Stimulated activated CD4-positive, alpha-beta T cell treated with anti-CD3 and anti-CD28 coated beads, Interleukin-12 subunit alpha, Interleukin-12 subunit beta, amount 100 ng/mL, for 24 hours (primary cell): ENCODE measurements at regions not wholly inside any gene's neighbourhood (a gene's known extent, or its start where the extent isn't known, plus 50 kb on each side); places are given as distances from the start of the nearest gene placed in this dataset.

Source experiments
- DNase-seq, 2 experiments: peaks; one replicate each; pipeline ENCODE4 v3.0.0-alpha.2; 2020; ENCODE audit warnings: low read depth in 2 of 2

DNA sequence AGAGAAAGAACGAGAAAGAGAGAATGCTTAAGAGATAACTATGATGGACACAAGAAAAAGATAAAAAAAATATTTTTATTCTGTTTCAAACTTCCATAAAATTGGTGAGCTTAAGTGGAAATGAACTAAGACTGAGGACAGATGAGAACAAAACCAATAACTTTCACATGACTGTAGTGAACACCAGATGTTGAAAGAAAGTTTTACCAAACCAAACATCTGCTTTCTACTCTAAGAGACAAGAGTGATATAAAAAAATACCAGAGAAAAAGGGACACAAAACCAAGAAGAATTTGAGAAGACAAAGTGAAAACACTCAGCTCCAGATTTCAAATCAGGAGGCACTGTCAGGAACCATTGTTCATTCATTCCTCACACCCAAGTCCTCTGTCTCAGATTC, 147.9 kb downstream of the IMPG2 start:
- no peak for DNase-seq

DNA sequence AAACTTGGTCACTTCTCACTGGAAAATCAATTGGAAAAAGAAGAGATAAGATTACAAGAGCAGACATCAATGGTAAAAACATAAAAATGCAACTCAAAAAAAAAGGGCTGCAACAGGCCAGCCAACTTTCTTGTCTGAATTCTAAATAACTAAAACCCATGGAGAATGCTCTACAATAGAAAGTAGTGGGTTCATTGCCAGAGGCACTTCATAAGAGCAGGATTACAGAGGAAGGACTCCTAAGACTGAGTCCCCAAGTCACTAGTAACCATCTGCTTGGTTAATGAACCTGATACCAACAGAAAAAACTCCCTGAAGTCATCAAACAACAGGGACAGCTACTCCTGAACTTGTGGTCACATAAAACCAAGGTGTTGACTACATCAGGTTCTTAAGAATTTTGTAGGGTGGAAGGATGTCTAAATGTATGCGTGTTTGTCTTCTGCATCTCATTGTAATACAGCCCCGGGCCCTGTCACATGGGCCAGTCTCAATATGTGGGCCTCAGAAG, 148.6 kb downstream of the IMPG2 start:
- DNase-seq, result no peak

DNA sequence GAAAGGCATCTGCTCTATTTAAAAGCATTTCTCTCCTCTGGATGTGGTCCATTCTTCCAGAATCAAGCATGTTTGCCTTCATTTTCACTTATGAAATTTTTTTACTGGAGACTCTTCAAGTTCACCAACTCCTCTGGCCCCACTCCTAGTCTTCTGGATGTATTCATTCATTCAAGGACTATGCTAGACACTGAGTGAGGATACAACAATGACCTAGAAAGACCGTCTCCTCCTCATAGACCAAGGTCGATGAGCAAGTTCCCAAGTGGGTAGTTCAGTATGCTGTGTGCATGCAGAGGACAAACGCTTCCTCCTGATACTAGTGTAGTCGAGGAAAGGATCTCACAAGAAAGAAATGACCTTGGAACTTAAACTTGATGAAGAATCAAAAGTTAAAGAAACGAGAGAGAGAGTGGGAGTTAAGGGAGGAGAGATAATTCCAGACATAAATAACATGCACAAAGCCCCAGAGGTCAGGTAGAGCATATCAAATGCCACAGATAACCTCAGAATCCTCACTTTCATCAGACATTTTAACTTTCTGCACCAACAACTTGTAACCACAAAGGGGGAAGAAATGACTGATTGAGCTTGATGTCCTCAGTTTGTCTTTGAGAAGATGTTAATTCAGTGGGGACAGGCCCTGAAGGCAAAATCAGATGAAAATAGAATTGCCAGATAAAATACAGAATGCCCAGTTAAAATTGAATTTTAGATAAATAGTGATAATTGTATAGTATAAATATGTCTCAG, 149.4 kb downstream of the IMPG2 start:
- no peak for DNase-seq

DNA sequence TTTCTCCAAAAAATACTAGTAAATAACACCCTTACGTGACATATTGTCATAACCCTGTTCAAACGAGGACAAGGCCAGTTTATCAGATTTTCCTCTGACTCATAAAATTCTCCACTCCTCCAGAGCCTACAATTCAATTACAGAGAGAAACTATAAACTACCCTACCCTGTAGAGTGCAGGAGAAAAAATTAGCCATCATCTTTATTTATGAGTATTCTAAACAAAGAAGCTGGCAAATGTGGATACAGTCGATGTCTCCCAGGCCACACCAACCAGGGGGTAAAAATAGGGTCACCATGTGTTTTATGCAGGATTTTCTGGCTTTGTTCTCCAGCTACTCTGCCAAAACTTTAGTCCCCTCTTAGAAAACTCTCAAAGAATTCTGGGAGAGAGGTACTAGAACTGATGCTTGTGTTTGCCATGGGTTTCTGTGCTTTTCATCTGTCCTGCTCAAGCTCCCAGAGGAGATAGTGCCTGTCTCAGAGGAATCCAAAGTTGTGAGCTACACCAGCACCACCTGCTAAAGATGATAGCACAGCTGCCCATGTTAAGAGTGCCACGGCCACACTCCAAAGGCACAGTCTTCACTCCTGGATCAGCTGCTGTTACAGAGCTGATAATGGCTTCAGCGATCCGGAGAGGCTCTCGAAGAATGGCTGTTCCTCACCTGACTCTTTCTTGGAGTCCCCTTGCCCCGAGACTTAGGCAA, 150.2 kb downstream of the IMPG2 start:
- DNase-seq, result no peak

DNA sequence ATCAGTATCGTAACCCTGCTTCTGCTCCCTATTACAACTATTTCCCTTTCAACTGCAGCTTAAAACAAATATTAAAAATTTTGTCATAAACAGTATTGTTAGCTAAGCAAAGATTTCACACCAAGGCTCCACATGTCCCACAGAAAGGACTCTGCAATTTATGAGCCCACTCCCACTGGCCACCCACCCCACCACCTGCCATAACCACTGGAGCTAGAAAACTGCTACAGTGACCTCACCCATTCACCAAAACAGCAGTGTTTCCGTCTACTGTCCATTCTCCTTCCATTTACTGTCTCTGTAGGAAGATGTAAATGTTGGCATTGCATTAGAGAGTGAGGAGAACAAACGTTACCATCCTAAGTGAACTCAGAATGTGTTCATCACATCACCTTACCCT, 150.9 kb downstream of the IMPG2 start:
- DNase-seq, result no peak

DNA sequence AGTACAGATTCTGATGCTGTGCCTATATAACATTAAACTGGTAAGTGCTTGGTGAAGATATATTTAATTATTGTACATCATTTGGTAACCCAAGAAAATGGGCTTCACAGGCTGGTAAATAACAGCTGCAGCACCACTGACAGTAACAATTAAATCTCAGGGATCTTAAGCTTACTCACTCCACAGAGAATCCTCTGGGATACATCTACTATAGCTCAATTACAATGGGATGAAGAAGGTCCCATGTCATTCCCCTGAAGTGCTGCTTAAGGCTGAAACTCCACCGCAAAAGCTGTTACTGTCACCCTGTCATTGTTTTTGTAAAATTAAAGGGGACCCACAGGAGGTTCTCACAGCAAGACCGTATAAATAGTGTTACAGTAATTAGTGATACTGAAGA, 153.0 kb downstream of the IMPG2 start:
- no peak for DNase-seq

DNA sequence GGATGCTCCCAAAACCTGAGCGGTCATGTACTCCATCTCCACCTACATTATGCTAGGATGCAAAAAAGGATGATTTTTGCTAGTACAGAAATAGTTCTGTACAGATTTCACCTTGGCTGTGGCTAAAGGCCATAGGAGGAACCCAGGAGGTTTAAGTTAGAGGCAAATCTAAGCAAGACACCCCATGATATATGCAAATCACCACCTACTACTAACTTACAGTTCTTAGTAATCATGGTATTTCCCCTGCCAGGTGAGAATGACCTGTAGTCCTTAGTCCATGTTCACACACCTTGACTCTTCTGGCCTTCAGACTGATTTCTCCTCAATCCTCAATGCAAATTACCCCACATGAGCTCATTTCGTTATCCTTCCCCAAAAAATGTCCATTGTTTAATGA, 154.2 kb downstream of the IMPG2 start:
- no peak for DNase-seq

DNA sequence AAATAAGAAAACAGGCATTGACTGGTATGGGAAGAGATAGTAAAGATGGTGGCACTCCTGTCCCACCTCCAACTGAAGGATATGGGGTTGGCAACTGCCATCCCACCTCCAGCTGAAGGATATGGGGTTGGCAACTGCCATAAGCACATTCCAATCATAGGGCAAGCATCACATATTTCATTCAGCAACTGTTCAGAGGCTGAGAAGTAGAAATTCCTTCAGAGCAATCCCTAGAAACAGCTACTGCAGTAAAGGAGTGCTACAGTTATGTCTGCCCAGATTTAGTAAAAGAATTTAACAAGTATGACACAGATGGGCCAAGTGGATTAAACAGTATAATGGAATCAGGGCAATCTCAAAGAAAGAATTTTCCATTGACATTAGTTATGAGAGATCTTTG, 156.8 kb downstream of the IMPG2 start:
- no peak for DNase-seq

DNA sequence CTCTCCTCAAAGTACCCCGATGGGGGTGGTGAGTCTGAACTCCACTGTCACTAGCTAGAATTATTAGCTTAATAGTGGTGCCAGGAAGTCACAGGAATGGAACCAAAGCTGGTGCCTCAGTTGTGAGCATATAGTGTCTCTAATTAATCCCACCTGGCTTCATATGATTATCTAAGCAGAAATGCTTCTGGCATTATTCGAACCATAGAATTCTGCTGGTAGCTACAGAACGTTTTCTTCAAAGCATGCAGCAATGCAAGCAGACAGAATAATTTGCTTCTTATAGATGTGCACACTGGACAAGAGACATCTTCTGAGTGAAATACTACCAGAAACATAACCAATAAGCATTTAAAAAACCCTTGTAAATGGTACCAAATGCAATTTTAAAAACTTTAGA, 160.9 kb downstream of the IMPG2 start:
- no peak for DNase-seq

DNA sequence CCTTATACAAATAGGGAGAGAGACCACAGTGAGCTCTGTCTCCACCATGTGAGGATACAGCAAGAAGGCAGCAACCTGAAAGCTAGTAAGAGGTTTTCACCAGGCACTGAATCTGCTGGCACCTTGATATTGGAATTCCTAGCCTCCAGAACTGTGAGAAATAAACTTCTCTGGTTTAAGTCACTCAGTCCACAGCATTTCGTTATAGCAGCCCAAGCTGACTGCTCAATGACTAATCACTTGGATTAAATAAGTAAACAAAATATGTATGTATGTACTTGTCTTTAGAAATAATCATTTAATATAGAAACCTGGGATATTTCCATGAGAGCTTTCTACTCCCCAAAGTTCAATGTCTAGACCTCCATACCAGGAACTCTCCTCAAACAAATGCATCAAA, 162.0 kb downstream of the IMPG2 start:
- DNase-seq, result no peak

DNA sequence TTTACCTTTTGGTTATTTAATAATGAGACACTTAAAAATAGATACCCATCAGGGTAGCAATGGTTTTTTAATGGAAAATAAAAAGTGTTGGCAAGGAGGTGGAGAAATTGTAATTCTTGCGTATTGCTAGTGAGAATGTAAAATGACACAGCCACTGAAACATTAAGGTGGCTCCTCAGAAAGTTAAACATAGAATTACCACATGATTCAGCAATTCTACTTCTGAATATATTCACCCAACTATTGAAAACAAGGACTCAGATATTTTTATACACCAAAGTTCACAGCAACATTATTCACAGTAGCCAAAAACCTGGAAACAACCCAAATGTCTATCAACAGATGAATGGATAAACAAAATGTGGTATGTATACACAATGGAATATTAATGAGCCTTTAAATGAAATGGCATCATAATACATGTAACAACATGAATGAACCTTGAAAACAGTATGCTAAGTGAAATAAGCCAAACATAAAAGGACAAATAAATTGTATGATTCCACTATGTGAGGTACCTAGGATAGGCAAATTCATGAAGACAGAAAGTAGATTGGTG, 163.5 kb downstream of the IMPG2 start:
- no peak for DNase-seq

DNA sequence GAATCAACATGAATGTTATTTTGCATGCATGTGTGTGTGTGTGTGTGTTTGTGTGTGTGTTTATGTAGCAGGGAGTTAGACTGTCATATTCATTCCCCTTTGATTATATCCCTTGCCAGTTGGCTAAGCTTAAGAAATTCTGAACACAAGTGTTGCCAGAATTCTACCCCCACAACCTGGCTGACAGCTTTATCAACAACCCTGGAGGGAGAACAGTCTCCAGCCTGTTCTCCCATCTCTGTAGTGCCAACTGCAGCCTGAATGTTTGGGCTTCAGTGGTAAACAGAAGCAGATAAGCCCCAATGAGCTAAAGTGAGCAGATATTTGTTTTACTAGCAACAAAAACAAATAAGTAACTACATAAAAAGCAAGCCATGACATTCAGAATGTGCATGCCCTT, 162.6 kb upstream of the ABI3BP start:
- no peak for DNase-seq

DNA sequence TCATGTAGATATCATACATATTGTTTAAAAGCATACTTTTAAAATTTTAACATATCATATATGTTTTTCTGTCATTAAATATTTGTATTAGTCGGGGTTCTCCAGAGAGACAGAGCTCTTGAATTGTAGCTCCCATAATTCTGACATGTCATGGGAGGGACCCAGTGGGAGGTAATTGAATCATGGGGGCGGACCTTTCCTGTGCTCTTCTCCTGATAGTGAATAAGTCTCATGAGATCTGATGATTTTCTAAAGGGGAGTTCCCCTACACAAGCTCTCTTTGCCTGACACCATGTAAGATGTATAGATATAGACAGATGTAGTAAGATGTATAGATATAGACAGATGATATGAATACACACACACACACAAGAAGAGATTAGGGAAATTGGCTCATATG, 161.2 kb upstream of the ABI3BP start:
- no peak for DNase-seq

DNA sequence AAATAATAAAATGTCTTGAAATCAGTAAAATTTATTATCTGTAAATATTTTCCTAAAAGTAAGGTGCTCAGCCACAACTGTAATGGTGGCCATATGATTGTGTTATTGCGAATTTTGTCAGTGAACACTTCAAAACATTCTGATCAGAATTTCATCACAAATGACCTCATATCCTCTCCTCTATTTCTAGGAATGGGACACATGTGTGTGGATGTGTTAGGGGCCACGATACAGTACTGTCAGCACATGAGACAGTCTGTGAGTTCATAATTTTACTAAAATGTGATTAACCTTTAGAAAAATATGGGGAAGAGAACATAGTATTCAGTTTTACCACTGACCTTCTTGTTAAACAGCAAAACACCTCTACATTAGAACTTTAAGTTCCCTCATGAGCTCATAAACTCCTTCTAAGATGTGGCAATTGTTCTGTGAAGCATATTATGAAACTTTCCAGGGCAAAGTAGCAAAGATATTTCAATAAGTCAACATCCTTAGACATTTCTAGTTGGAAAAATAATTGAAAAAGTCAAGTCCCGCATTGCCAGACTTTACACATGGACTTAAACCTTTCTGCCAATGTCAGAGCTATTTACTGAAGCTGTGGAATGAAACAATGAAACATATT, 158.2 kb upstream of the ABI3BP start:
- DNase-seq, result no peak

DNA sequence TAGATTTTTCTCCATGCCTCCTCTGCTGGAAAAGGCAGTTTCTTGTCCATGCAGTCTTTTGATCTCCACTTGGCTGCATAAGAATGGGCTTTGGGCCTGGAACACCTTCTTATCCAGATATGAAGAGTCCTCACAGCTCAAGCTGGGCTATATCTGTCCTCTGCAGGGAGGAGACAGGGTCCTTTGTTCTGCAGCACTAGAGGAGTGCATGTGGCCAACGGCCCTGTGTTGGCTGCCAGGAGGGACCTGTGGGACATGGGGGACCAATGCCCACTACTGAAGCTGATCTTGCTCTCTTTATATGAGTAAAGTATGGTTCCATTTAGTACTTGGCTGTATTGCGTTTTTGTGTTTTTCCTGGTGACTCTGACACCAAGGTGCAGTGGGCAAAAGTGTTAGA, 157.3 kb upstream of the ABI3BP start:
- DNase-seq, result no peak

DNA sequence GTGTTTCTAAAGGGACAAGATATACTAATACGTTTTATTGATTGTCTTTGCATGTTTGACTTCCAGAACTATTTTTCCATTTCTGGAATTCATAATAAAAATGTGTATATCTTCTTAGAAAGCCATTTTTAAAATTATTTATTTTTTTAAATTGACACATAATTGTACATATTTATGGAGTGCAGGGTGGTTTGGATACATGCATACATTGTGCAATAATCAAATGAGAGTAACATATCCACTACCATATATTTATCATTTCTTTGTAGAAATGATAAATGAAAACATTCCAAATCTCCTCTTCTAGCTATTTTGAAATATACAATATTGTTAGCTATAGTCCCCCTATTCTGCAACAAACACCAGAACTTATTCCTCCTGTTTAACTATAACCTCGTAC, 156.5 kb upstream of the ABI3BP start:
- no peak for DNase-seq

DNA sequence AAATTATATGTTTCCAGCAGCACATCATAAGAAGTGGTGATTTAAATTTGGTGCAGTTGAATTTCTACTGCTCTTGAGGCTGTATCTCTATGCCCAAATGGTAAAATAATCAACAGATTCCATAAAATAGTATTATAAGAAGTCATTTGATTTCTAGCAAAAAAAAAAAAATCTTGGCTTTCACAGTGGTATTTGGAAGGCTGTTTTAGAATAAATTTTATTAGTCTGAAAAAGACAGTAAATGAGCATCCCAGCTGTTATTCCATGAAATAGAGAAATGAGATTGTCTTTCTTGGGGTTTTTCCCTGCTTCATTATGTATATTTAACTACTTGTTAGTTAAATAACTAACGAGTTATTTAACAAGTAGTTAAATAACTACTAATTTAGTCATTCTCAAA, 156.0 kb upstream of the ABI3BP start:
- no peak for DNase-seq

DNA sequence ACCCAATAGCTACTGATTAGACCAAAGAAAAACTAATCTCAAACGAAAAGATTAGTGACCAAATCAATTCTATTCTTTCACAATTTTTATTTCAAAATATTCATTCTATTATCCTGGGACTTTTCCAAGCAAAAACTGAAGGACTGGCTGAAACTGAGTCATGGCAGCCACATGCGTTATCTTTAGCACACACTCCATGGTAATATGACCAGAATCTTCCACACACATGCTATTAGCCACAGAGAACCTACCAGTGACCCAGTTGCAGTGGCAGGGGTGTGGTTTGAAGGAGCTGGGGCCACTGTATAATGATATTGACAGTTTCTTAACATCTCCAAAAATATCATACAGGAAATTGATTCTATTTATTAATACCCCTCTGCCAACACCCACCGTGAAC, 154.8 kb upstream of the ABI3BP start:
- no peak for DNase-seq

DNA sequence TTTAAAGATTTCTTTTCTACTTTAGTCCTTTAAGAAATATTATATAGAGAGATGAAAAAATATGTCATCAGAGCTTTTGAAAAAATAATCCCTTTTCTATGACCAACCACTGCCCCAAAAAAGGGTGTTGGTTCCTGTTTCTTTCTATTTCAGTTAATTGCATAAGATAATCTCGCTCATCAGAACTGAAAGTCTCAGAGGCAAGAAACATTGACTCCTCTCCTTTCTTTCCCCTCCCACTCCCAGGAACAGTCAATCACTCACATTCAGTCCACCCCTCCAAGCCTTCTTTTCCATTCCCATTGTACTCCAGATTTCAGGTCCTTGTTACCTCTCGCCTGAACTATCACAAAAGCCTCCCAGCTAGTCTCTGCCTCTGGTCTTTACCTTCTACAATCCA, 153.7 kb upstream of the ABI3BP start:
- no peak for DNase-seq

DNA sequence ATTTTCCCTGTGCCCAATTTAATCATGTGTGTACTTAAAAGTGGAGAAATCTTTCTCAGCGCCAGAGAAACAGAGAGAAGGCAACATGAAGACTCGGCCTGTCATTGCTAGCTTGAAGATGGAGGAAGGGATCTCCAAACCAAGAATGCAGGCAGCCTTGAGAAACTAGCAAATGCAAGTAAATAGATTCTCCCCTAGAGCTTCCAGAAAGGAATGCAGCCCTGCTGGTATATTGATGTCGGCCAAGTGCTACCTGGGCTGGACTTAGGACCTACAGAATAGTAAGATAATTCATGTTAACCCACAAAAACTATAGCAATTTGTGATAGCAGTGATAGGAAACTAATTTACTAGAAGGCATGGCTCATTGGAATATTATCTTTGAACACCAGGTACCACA, 150.9 kb upstream of the ABI3BP start:
- DNase-seq, result no peak

DNA sequence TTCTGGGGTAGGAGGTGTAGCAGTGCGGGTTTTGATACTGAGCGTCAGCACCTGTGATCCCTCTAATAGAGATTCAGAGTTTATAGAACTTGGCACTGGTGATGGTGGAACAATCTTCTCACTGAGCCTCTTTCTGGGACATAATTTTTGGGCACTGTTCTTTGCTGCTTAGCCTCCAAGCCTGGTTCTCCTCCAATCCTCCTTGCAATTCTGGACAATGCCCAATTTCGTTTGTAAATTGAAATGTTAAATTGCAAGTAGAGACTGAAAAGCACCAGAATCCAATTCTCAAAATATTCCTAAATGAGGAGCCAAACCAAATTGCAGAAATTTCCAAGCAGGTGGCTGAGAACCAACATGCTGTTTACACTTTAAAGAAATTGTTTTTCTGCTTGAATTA, 149.8 kb upstream of the ABI3BP start:
- DNase-seq, result no peak

DNA sequence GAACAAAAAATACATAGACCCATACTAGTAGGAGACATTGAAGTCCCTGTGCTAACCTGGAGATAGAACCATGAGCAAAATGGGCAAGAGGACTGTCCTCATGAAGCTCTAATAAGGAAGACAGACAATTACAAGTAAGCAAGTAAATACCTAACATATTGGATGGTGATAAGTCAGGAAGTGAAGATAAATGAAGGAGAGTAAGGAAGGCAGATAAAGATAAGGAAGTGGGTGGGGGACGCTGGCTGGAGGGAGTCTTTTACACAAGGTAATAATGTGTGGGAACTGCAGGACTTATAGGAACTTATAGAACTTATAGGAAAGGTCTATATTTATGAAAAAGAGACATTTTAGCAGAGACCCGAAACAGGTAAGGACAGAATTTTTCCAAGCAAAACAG, 148.9 kb upstream of the ABI3BP start:
- no peak for DNase-seq

DNA sequence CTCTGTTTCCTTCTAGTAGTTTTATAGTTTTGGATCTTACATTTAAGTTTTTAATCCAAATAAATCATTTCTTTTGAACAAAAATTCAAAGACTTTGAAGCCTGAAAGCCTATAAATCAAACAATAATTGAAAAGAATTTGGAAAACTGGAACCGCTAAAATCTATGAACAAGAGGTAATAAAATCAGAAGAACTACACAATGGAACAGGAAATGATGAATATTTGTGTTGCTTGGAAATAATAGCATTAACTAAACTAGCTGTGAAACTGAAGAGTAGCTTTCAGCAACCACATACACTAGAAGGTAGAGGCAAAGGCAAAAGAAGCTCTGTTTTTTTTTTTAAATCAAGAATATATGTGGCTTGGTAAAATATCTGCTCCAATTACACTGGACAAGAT, 147.9 kb upstream of the ABI3BP start:
- DNase-seq, result no peak
